PC-3 (cell line): ENCODE measurements at regions not wholly inside any gene's neighbourhood (a gene's known extent, or its start where the extent isn't known, plus 50 kb on each side); places are given as distances from the start of the nearest gene placed in this dataset.

Source experiments
- ATAC-seq: fragments of 200-7000 bp; cut with Tn5 transposase; 2 replicates; pipeline ENCODE4 v1.9.1; 2020; ENCODE audit warnings: mild to moderate bottlenecking, moderate library complexity
- BruUV-seq: library from RNA; stranded (reverse); fragments of 400-500 nt; replicated peaks from 2 replicates; lab custom pipeline; 2021; lab: Mats Ljungman, UMichigan
- CTCF ChIA-PET: fragments of 300-600 bp; sonication (Branson Sonifier 250); formaldehyde crosslinking; loops from one replicate; lab custom pipeline; 2022; ENCODE audit warnings: antibody characterized with exemption; lab: Charles Lee
- POLR2A ChIA-PET: fragments of 300-600 bp; sonication (Branson Sonifier 250); formaldehyde crosslinking; loops from one replicate; lab custom pipeline; 2022; ENCODE audit warnings: antibody characterized with exemption; ENCODE audit not compliant: unreplicated experiment; lab: Charles Lee
- DNase-seq: peaks from one replicate; pipeline ENCODE4 v3.0.0-alpha.2; 2015
- H2AFZ ChIP-seq: fragments of 300-600 bp; sonication (generic); 2 replicates; pipeline ENCODE4 v1.6.0; 2016; ENCODE audit warnings: antibody characterized with exemption, low read length
- H3F3A ChIP-seq: fragments of 300-600 bp; sonication (generic); one replicate; pipeline ENCODE4 v1.6.0; 2017; ENCODE audit warnings: antibody characterized with exemption, low read length, control low read depth, mild to moderate bottlenecking; ENCODE audit not compliant: unreplicated experiment
- H3K27ac ChIP-seq: fragments of 300-600 bp; sonication (generic); 2 replicates; pipeline ENCODE4 v1.5.1; 2016; ENCODE audit warnings: mild to moderate bottlenecking, low read length
- H3K27me3 ChIP-seq: fragments of 300-600 bp; sonication (generic); 2 replicates; pipeline ENCODE4 v1.6.1; 2016; ENCODE audit warnings: low read length, mixed read lengths
- H3K36me3 ChIP-seq: fragments of 300-600 bp; sonication (generic); 2 replicates; pipeline ENCODE4 v1.6.1; 2016; ENCODE audit warnings: low read depth, mixed run types, low read length, mixed read lengths
- H3K4me1 ChIP-seq: fragments of 300-600 bp; sonication (generic); 2 replicates; pipeline ENCODE4 v1.5.1; 2016; ENCODE audit warnings: low read length; ENCODE audit not compliant: insufficient read depth
- H3K4me2 ChIP-seq: fragments of 300-600 bp; sonication (generic); 2 replicates; pipeline ENCODE4 v1.6.0; 2016; ENCODE audit warnings: low read length
- H3K4me3 ChIP-seq: fragments of 300-600 bp; sonication (generic); 2 replicates; pipeline ENCODE4 v1.5.1; 2016; ENCODE audit warnings: mild to moderate bottlenecking, low read length, mixed read lengths
- H3K79me2 ChIP-seq: fragments of 300-600 bp; sonication (generic); 2 replicates; pipeline ENCODE4 v1.6.1; 2017; ENCODE audit warnings: low read length, mixed read lengths
- H3K9ac ChIP-seq: fragments of 300-600 bp; sonication (generic); 2 replicates; pipeline ENCODE4 v1.6.0; 2016; ENCODE audit warnings: mild to moderate bottlenecking, low read length
- H3K9me2 ChIP-seq: fragments of 300-600 bp; sonication (generic); replicated peaks from 2 replicates; pipeline ENCODE4 v1.6.1; 2016; ENCODE audit warnings: mixed run types, low read length, mixed read lengths
- H3K9me3 ChIP-seq: fragments of 300-600 bp; sonication (generic); 2 replicates; pipeline ENCODE4 v1.6.1; 2016; ENCODE audit warnings: low read length, mixed read lengths
- H4K20me1 ChIP-seq: fragments of 300-600 bp; sonication (generic); 2 replicates; pipeline ENCODE4 v1.6.1; 2016; ENCODE audit warnings: low read length, mixed read lengths
- CTCF ChIP-seq: fragments of 300-600 bp; sonication (generic); conservative IDR thresholded peaks from 2 replicates; pipeline ENCODE4 v1.5.1; 2017; ENCODE audit warnings: antibody characterized with exemption, low read depth, mild to moderate bottlenecking, low read length
- EZH2 ChIP-seq: fragments of 300-600 bp; sonication (generic); IDR thresholded peaks from one replicate; pipeline ENCODE4 v1.6.1; 2017; ENCODE audit warnings: antibody characterized with exemption, mild to moderate bottlenecking, low read length; ENCODE audit not compliant: unreplicated experiment
- EZH2phosphoT487 ChIP-seq: fragments of 300-600 bp; sonication (generic); IDR thresholded peaks from 2 replicates; pipeline ENCODE4 v1.6.1; 2018; ENCODE audit warnings: mild to moderate bottlenecking, antibody characterized with exemption, low read length, borderline replicate concordance
- intact Hi-C: fragments of 100-400 bp; cut with micrococcal nuclease; formaldehyde crosslinking; loops from 2 replicates; pipeline ENCODE4 v1.9.0; 2023

DNA sequence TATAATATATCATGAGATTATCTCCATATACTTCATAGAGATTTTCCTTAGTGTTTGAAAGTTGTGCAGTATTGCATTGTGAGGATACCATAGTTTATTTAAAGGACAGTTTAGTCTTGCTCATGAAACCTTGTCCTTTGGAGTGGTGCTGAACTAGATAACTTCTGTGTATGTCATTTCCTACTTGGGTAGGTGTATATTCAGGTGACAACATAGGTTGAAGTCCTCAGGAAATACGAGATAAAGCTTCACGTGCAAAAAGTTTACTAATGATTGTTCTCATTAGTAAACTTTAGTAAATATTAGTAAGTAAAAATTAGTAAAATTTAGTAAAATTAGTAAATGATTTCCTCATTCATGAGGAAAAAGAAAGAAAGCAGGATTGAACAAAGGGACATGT, 521.3 kb upstream of the LRRC4C start:
- no peak overlapping the region for H3K27ac ChIP-seq
- H3K4me1 ChIP-seq: no peaks in the 10 kb centered on the region
- H3K4me2 ChIP-seq: no peak overlapping the region
- H3K9ac ChIP-seq: no peak overlapping the region
- H3K36me3 ChIP-seq: no peaks in the 10 kb centered on the region
- no peak overlapping the region for H3K4me3 ChIP-seq
- H3F3A ChIP-seq: no peaks in the 10 kb centered on the region
- ATAC-seq (no peak), DNase-seq (no peak)
- ChIA-PET POLR2A (no interaction called here), CTCF (no interaction called here)
- H3K9me2 ChIP-seq: no peaks in the 10 kb centered on the region
- no peaks in the 10 kb centered on the region for H4K20me1 ChIP-seq
- H3K79me2 ChIP-seq: no peaks in the 10 kb centered on the region
- H3K27me3 ChIP-seq: no peaks in the 10 kb centered on the region
- intact Hi-C loops: no loop called here
- no peak for TF ChIP-seq CTCF
- TF ChIP-seq EZH2: no peak
- no peak for TF ChIP-seq EZH2phosphoT487
- H2AFZ ChIP-seq: no peak overlapping the region
- no peaks in the 10 kb centered on the region for H3K9me3 ChIP-seq
- no TSS peak for BruUV-seq

- BruUV-seq: no TSS peak
- no peak overlapping the region for H3K4me3 ChIP-seq
- CTCF ChIA-PET: no interaction called here
- POLR2A ChIA-PET: no interaction called here
- H3K36me3 ChIP-seq: no peaks in the 10 kb centered on the region
- no peak overlapping the region for H3K4me2 ChIP-seq
- H3K9me3 ChIP-seq: no peaks in the 10 kb centered on the region
- intact Hi-C loops: no loop called here
- H3K27ac ChIP-seq: no peak overlapping the region
- TF ChIP-seq EZH2phosphoT487: no peak
- TF ChIP-seq CTCF: no peak
- TF ChIP-seq EZH2: no peak
- H2AFZ ChIP-seq: no peak overlapping the region
- no peak for ATAC-seq
- no peak overlapping the region for H3K9ac ChIP-seq
- no peaks in the 10 kb centered on the region for H3K79me2 ChIP-seq
- H3K27me3 ChIP-seq: no peaks in the 10 kb centered on the region
- H3K9me2 ChIP-seq: no peaks in the 10 kb centered on the region
- H3K4me1 ChIP-seq: no peaks in the 10 kb centered on the region
- no peaks in the 10 kb centered on the region for H4K20me1 ChIP-seq
- no peak for DNase-seq
- H3F3A ChIP-seq: no peaks in the 10 kb centered on the region
These were observed 522.8 kb upstream of the LRRC4C start for GRCh38 chr11:41982276-41982675.

DNA sequence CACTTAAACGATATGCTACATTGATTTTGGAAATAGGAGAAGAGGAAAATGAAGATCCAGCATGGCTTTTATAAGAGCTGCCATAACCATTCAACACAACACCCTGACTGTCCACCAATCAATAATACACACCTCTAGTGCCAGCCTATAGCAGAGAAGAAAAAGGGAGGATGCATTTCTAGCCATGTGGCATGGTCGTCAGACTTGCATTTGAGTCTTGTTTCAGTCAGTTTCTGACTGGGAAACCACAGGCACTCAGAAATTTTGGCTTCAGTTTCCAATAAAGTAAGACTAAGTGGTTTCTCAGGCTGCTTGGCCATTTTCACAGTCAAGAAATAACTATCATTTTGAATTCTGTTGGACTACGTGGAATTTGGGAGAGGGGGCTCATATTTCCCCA, 523.5 kb upstream of the LRRC4C start:
- Histone ChIP-seq H3K9me3 (no peaks in the 10 kb centered on the region), H4K20me1 (no peaks in the 10 kb centered on the region), H3K36me3 (no peaks in the 10 kb centered on the region), H3K9ac (no peak overlapping the region), H3K79me2 (no peaks in the 10 kb centered on the region), H3K4me1 (no peaks in the 10 kb centered on the region), H3K9me2 (no peaks in the 10 kb centered on the region), H3K4me2 (no peak overlapping the region), H3K27ac (peak overlapping the region; percentile 51), H3K27me3 (no peaks in the 10 kb centered on the region), H3F3A (no peaks in the 10 kb centered on the region), H2AFZ (no peak overlapping the region), H3K4me3 (no peak overlapping the region)
- DNase-seq (no peak), ATAC-seq (no peak)
- no peak for TF ChIP-seq EZH2
- POLR2A ChIA-PET: no interaction called here
- intact Hi-C loops: no loop called here
- CTCF ChIA-PET: no interaction called here
- no TSS peak for BruUV-seq
